ENCODE measurements at regions not wholly inside any gene's neighbourhood (a gene's known extent, or its start where the extent isn't known, plus 50 kb on each side); places are given as distances from the start of the nearest gene placed in this dataset.

GRCh38 chr17:36813357-36813756, 123.9 kb upstream of the LHX1 start:
- TF ChIP-seq CTCF (IDR thresholded peaks at IDR 0.05; ENCODE audit: control extremely low read depth in 1 of 3, insufficient read depth in 1 of 3, low read depth in 1 of 3, low read length in 3 of 3) (peak in 2 of 3 experiments; percentile 23 to 38; a peak in 2 of 4 replicates), BACH1 (IDR thresholded peaks at IDR 0.05; ENCODE audit: low read length) (no peak), POLR2A (IDR thresholded peaks at IDR 0.05; ENCODE audit: control extremely low read depth in 1 of 2, low read depth in 2 of 2, low read length in 2 of 2) (no peak), SUZ12 (IDR thresholded peaks at IDR 0.05; ENCODE audit: low read length) (no peak), GABPA (IDR thresholded peaks at IDR 0.05; ENCODE audit: borderline replicate concordance, insufficient read depth, low read length) (no peak)
